ENCODE measurements at regions not wholly inside any gene's neighbourhood (a gene's known extent, or its start where the extent isn't known, plus 50 kb on each side); places are given as distances from the start of the nearest gene placed in this dataset.

DNA sequence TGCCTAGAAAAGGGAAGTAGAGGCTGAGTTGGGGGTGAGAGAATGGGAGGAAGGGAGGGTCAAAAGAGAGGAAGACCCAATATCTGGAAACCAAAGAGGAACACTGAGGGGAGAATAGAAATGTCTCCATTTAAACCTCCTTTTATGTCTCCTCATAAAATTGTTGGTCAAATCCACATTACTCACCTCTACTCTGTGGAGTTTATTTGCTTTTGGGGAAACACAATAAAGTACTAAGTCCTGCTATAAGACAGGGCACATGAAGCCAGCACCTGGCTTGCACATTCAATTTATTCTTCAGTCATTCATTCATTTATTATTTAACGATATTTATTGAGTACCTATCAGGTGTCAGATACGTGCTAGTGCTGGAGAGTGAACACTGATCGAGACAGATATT, 60.3 kb upstream of the NFE2L2 start:
- H3K9me3 Mint-ChIP-seq: no peaks in the 10 kb centered on the region; the same call in 2 of the 3 replicates
- no peaks in the 10 kb centered on the region for H3K36me3 Mint-ChIP-seq (ENCODE audit: low read depth)
- no peak overlapping the region for H2AFZ ChIP-seq
- no peak overlapping the region for H3K4me3 ChIP-seq
- H3K27ac Mint-ChIP-seq: no peak overlapping the region
- H3K9me2 ChIP-seq (ENCODE audit: insufficient read depth): peaks cover 4% of the 10 kb centered on the region; the same call in 1 of the 2 replicates
- H3K4me1 Mint-ChIP-seq: peaks cover 10% of the 10 kb centered on the region; the same call in 2 of the 3 replicates
- no peaks in the 10 kb centered on the region for H3K27me3 Mint-ChIP-seq (ENCODE audit: insufficient read depth, low read depth, poor library complexity)
- H3K36me3 ChIP-seq (ENCODE audit: insufficient read depth): no peaks in the 10 kb centered on the region
- no peak overlapping the region for H3K4me2 ChIP-seq
- H3K27ac ChIP-seq (ENCODE audit: low read depth): no peak overlapping the region
- no peaks in the 10 kb centered on the region for H3K79me2 ChIP-seq (replicated peaks; ENCODE audit: insufficient read depth)
- no peaks in the 10 kb centered on the region for H3K27me3 ChIP-seq (ENCODE audit: insufficient read depth)
- DNase-seq (ENCODE audit: low spot score): no peak
- no peaks in the 10 kb centered on the region for H4K20me1 ChIP-seq (replicated peaks; ENCODE audit: insufficient read depth)
- no peak for TF ChIP-seq ZNF114 (CRISPR knock-in tag; IDR thresholded peaks at IDR 0.05)
- no peak for TF ChIP-seq EZH2phosphoT487 (IDR thresholded peaks at IDR 0.05; ENCODE audit: unreplicated experiment)
- no peak for ATAC-seq
- no peaks in the 10 kb centered on the region; the same call in 1 of the 2 replicates for H3K4me1 ChIP-seq (ENCODE audit: insufficient read depth)
- H3F3A ChIP-seq (replicated peaks; ENCODE audit: low read depth): no peaks in the 10 kb centered on the region
- no peak overlapping the region for H3K4me3 Mint-ChIP-seq

GRCh38 chr2:177325554-177325953, 61.0 kb upstream of the NFE2L2 start:
- no peak for ATAC-seq
- Histone ChIP-seq H3K36me3 (ENCODE audit: insufficient read depth) (no peaks in the 10 kb centered on the region), H3K27ac (ENCODE audit: low read depth) (no peak overlapping the region), H4K20me1 (replicated peaks; ENCODE audit: insufficient read depth) (no peaks in the 10 kb centered on the region), H3K79me2 (replicated peaks; ENCODE audit: insufficient read depth) (no peaks in the 10 kb centered on the region), H2AFZ (no peak overlapping the region), H3F3A (replicated peaks; ENCODE audit: low read depth) (no peaks in the 10 kb centered on the region), H3K4me1 (ENCODE audit: insufficient read depth) (no peaks in the 10 kb centered on the region; the same call in 1 of the 2 replicates), H3K9me2 (ENCODE audit: insufficient read depth) (peaks cover 4% of the 10 kb centered on the region; the same call in 1 of the 2 replicates), H3K4me3 (no peak overlapping the region), H3K27me3 (ENCODE audit: insufficient read depth) (no peaks in the 10 kb centered on the region), H3K4me2 (no peak overlapping the region)
- Mint-ChIP-seq H3K36me3 (ENCODE audit: low read depth) (no peaks in the 10 kb centered on the region), H3K9me3 (no peaks in the 10 kb centered on the region; the same call in 2 of the 3 replicates), H3K4me3 (no peak overlapping the region), H3K27me3 (ENCODE audit: insufficient read depth, low read depth, poor library complexity) (no peaks in the 10 kb centered on the region), H3K4me1 (peaks cover 10% of the 10 kb centered on the region; the same call in 2 of the 3 replicates), H3K27ac (no peak overlapping the region)
- DNase-seq (ENCODE audit: low spot score): no peak
- no peak for TF ChIP-seq NANOG (IDR thresholded peaks at IDR 0.05; ENCODE audit: borderline replicate concordance)
- TF ChIP-seq CREB1 (CRISPR knock-in tag; IDR thresholded peaks at IDR 0.05; ENCODE audit: low read depth): no peak
- TF ChIP-seq, protein P1, sequence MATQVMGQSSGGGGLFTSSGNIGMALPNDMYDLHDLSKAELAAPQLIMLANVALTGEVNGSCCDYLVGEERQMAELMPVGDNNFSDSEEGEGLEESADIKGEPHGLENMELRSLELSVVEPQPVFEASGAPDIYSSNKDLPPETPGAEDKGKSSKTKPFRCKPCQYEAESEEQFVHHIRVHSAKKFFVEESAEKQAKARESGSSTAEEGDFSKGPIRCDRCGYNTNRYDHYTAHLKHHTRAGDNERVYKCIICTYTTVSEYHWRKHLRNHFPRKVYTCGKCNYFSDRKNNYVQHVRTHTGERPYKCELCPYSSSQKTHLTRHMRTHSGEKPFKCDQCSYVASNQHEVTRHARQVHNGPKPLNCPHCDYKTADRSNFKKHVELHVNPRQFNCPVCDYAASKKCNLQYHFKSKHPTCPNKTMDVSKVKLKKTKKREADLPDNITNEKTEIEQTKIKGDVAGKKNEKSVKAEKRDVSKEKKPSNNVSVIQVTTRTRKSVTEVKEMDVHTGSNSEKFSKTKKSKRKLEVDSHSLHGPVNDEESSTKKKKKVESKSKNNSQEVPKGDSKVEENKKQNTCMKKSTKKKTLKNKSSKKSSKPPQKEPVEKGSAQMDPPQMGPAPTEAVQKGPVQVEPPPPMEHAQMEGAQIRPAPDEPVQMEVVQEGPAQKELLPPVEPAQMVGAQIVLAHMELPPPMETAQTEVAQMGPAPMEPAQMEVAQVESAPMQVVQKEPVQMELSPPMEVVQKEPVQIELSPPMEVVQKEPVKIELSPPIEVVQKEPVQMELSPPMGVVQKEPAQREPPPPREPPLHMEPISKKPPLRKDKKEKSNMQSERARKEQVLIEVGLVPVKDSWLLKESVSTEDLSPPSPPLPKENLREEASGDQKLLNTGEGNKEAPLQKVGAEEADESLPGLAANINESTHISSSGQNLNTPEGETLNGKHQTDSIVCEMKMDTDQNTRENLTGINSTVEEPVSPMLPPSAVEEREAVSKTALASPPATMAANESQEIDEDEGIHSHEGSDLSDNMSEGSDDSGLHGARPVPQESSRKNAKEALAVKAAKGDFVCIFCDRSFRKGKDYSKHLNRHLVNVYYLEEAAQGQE (IDR thresholded peaks at IDR 0.05; ENCODE audit: unreplicated experiment): no peak
- TF ChIP-seq ZNF462 (CRISPR knock-in tag; IDR thresholded peaks at IDR 0.05): no peak
- TF ChIP-seq, protein P2, sequence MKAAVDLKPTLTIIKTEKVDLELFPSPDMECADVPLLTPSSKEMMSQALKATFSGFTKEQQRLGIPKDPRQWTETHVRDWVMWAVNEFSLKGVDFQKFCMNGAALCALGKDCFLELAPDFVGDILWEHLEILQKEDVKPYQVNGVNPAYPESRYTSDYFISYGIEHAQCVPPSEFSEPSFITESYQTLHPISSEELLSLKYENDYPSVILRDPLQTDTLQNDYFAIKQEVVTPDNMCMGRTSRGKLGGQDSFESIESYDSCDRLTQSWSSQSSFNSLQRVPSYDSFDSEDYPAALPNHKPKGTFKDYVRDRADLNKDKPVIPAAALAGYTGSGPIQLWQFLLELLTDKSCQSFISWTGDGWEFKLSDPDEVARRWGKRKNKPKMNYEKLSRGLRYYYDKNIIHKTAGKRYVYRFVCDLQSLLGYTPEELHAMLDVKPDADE (IDR thresholded peaks at IDR 0.05): no peak
- no peak for TF ChIP-seq JUNB (IDR thresholded peaks at IDR 0.05; ENCODE audit: unreplicated experiment)
- no peak for TF ChIP-seq ZNF331 (CRISPR knock-in tag; IDR thresholded peaks at IDR 0.05; ENCODE audit: low read depth)
- TF ChIP-seq EZH2phosphoT487 (IDR thresholded peaks at IDR 0.05; ENCODE audit: unreplicated experiment): no peak
- TF ChIP-seq EZH2 (IDR thresholded peaks at IDR 0.05; ENCODE audit: low read depth, unreplicated experiment): no peak
